Prostate gland (tissue), 2 donors: ENCODE measurements at regions not wholly inside any gene's neighbourhood (a gene's known extent, or its start where the extent isn't known, plus 50 kb on each side); places are given as distances from the start of the nearest gene placed in this dataset.

ENCODE experiments used
- DNase-seq: peaks from one replicate; pipeline ENCODE4 v3.0.0-alpha.2; 2019; ENCODE audit warnings: low spot score
- H3K27ac ChIP-seq, 2 donors: fragments of 200-600 bp; sonication (generic); 2 replicates each; pipeline ENCODE4 v1.5.1; 2017 to 2019
- H3K27me3 ChIP-seq: fragments of 200-600 bp; sonication (generic); replicated peaks from 2 replicates; pipeline ENCODE4 v1.5.1; 2019; ENCODE audit not compliant: insufficient read depth
- H3K36me3 ChIP-seq, 2 donors: fragments of 200-600 bp; sonication (generic); 1 replicate in 1 of 2; 2 replicates in 1 of 2; pipeline versions ENCODE4 v1.5.1 to v1.8.1; 2017 to 2019
- H3K4me1 ChIP-seq: fragments of 200-600 bp; sonication (generic); replicated peaks from 2 replicates; pipeline ENCODE4 v1.5.1; 2019
- H3K4me3 ChIP-seq, 2 donors: fragments of 200-600 bp; sonication (generic); 2 replicates each; pipeline ENCODE4 v1.5.1; 2017 to 2019
- H3K9me3 ChIP-seq: fragments of 200-600 bp; sonication (generic); 2 replicates; pipeline ENCODE4 v1.5.1; 2017
- POLR2A ChIP-seq: fragments of 450-650 bp; IDR thresholded peaks from one replicate; pipeline ENCODE4 v1.6.1; 2016; ENCODE audit warnings: antibody characterized with exemption, mild to moderate bottlenecking
- POLR2AphosphoS5 ChIP-seq: sonication (generic); formaldehyde crosslinking; IDR thresholded peaks from one replicate; pipeline ENCODE4 v1.6.1; 2017; ENCODE audit warnings: antibody characterized with exemption
- WGBS: methylation state at CpG from one replicate; pipeline ENCODE4 v1.1.5; 2018; 5-methylcytosine and 5-hydroxymethylcytosine counted together
- intact Hi-C: fragments of 100-400 bp; cut with DNase I; formaldehyde crosslinking; loops from one replicate; pipeline ENCODE4 v1.14.2; 2022
- TF ChIP-seq, protein P1 (sequence below), 4 experiments: fragments of 200-600 bp in 2 of 4; fragments of 450-650 bp in 2 of 4; sonication (generic) in 2 of 4; IDR thresholded peaks; 1 replicate in 3 of 4; 2 replicates in 1 of 4; pipeline ENCODE4 v1.5.1; 2016 to 2019; ENCODE audit warnings: antibody characterized with exemption in 4 of 4, mild to moderate bottlenecking in 2 of 4, moderate library complexity in 2 of 4

DNA sequence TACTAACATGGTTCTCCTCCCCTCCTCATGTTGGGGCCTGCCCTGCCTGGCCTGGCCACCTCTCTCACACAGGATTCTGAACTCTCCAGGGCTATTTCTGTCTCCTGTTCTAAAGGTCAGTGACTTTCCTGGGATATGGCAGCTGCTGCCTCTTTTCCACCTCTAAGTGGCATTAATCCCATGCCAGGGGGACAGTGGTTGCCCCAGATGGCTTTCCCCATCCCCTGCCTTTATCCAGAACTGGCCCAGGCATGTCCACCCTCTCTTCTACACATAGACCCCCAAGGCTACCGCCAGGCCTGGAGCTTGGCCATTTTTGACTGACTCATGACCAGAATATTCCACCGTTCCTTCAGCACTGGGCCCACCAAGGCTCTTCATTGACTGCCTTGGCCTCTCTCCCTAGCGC lies 90.4 kb downstream of the IRF2BPL start:
- H3K4me1 ChIP-seq = no peaks in the 10 kb centered on the region
- TF ChIP-seq POLR2A = no peak
- TF ChIP-seq, protein P1, sequence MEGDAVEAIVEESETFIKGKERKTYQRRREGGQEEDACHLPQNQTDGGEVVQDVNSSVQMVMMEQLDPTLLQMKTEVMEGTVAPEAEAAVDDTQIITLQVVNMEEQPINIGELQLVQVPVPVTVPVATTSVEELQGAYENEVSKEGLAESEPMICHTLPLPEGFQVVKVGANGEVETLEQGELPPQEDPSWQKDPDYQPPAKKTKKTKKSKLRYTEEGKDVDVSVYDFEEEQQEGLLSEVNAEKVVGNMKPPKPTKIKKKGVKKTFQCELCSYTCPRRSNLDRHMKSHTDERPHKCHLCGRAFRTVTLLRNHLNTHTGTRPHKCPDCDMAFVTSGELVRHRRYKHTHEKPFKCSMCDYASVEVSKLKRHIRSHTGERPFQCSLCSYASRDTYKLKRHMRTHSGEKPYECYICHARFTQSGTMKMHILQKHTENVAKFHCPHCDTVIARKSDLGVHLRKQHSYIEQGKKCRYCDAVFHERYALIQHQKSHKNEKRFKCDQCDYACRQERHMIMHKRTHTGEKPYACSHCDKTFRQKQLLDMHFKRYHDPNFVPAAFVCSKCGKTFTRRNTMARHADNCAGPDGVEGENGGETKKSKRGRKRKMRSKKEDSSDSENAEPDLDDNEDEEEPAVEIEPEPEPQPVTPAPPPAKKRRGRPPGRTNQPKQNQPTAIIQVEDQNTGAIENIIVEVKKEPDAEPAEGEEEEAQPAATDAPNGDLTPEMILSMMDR (IDR thresholded peaks at IDR 0.05) = no peak
- no peak for TF ChIP-seq POLR2AphosphoS5
- intact Hi-C loops = no loop called here
- H3K9me3 ChIP-seq = no peaks in the 10 kb centered on the region
- no peaks in the 10 kb centered on the region for H3K27me3 ChIP-seq
- no peaks in the 10 kb centered on the region for H3K36me3 ChIP-seq
- H3K4me3 ChIP-seq = no peak overlapping the region
- DNase-seq = no peak
- 65% methylated on average over 3 of the region's 3 CpGs for WGBS
- no peak overlapping the region for H3K27ac ChIP-seq

GRCh38 chr14:76937181-76938091 lies 91.1 kb downstream of the IRF2BPL start:
- no peaks in the 10 kb centered on the region for H3K4me1 ChIP-seq
- WGBS = 62% methylated on average over 15 of the region's 15 CpGs
- H3K27ac ChIP-seq = no peak overlapping the region
- no peaks in the 10 kb centered on the region for H3K9me3 ChIP-seq
- no peak for DNase-seq
- H3K27me3 ChIP-seq = no peaks in the 10 kb centered on the region
- no peaks in the 10 kb centered on the region for H3K36me3 ChIP-seq
- no peak for TF ChIP-seq POLR2AphosphoS5
- TF ChIP-seq, protein P1 (IDR thresholded peaks at IDR 0.05) = no peak
- no peak for TF ChIP-seq POLR2A
- intact Hi-C loops = no loop called here
- no peak overlapping the region for H3K4me3 ChIP-seq

GRCh38 chr14:76936483-76936882 lies 92.0 kb downstream of the IRF2BPL start:
- DNase-seq = no peak
- Histone ChIP-seq H3K27ac (no peak overlapping the region), H3K9me3 (no peaks in the 10 kb centered on the region), H3K27me3 (no peaks in the 10 kb centered on the region), H3K36me3 (no peaks in the 10 kb centered on the region), H3K4me1 (no peaks in the 10 kb centered on the region), H3K4me3 (no peak overlapping the region)
- no peak for TF ChIP-seq POLR2A
- TF ChIP-seq, protein P1 (IDR thresholded peaks at IDR 0.05) = no peak
- no peak for TF ChIP-seq POLR2AphosphoS5
- 77% methylated on average over 7 of the region's 7 CpGs for WGBS
- intact Hi-C loops = no loop called here

- intact Hi-C loops = no loop called here
- DNase-seq = no peak
- Histone ChIP-seq H3K4me3 (no peak overlapping the region), H3K27ac (no peak overlapping the region), H3K27me3 (no peaks in the 10 kb centered on the region), H3K4me1 (no peaks in the 10 kb centered on the region), H3K9me3 (no peaks in the 10 kb centered on the region), H3K36me3 (no peaks in the 10 kb centered on the region)
- 79% methylated on average over 5 of the region's 5 CpGs for WGBS
- TF ChIP-seq POLR2AphosphoS5 (no peak), POLR2A (no peak)
- TF ChIP-seq, protein P1 (IDR thresholded peaks at IDR 0.05) = no peak
Observed at GRCh38 chr14:76933515-76933914, 95.0 kb downstream of the IRF2BPL start.
